Stimulated activated CD8-positive, alpha-beta memory T cell treated with anti-CD3 and anti-CD28 coated beads, Interleukin-7, amount 100 ng/mL, for 4 hours (primary cell): ENCODE measurements at regions not wholly inside any gene's neighbourhood (a gene's known extent, or its start where the extent isn't known, plus 50 kb on each side); places are given as distances from the start of the nearest gene placed in this dataset.
"Not testable (repeated sequence)": the region's sequence is repeated elsewhere in the genome, so short reads cannot be mapped to it uniquely, and the experiment has no call there.

Experiments
- DNase-seq, 2 donors: peaks; one replicate each; pipeline ENCODE4 v3.0.0-alpha.2; 2020; ENCODE audit warnings: low read depth in 2 of 2

GRCh38 chr5:52605317-52606313 is 182.1 kb upstream of the ITGA1 start:
- no peak for DNase-seq

GRCh38 chr5:52607227-52607824 is 180.4 kb upstream of the ITGA1 start:
- no peak for DNase-seq

GRCh38 chr5:52620315-52620714 is 167.4 kb upstream of the ITGA1 start:
- no peak for DNase-seq

- DNase-seq: no peak
Measured at GRCh38 chr5:52623291-52623690, 164.4 kb upstream of the ITGA1 start.

- no peak for DNase-seq
Measured at GRCh38 chr5:52624291-52624690, 163.4 kb upstream of the ITGA1 start.

- DNase-seq: no peak
Measured at GRCh38 chr5:52626312-52626711, 161.4 kb upstream of the ITGA1 start.

- no peak for DNase-seq
Measured at GRCh38 chr5:52627740-52628139, 160.0 kb upstream of the ITGA1 start.

GRCh38 chr5:52632281-52632680 is 155.4 kb upstream of the ITGA1 start:
- no peak for DNase-seq

GRCh38 chr5:52634171-52634570 is 153.5 kb upstream of the ITGA1 start:
- DNase-seq: not testable (repeated sequence)

- no peak for DNase-seq
Measured at GRCh38 chr5:52638732-52639131, 149.0 kb upstream of the ITGA1 start.

- DNase-seq: no peak
Measured at GRCh38 chr5:52648726-52649125, 139.0 kb upstream of the ITGA1 start.

- DNase-seq: no peak
Measured at GRCh38 chr5:52655163-52655562, 132.6 kb upstream of the ITGA1 start.

GRCh38 chr5:52656569-52657246 is 131.0 kb upstream of the ITGA1 start:
- no peak for DNase-seq

GRCh38 chr5:52657247-52657645 is 130.5 kb upstream of the ITGA1 start:
- DNase-seq: no peak

- DNase-seq: no peak
Measured at GRCh38 chr5:52658246-52658645, 129.5 kb upstream of the ITGA1 start.

- DNase-seq: no peak
Measured at GRCh38 chr5:52660621-52661020, 127.1 kb upstream of the ITGA1 start.

- no peak for DNase-seq
Measured at GRCh38 chr5:52661903-52662595, 125.7 kb upstream of the ITGA1 start.

GRCh38 chr5:52665559-52665958 is 122.2 kb upstream of the ITGA1 start:
- no peak for DNase-seq

- DNase-seq: no peak
Measured at GRCh38 chr5:52668139-52668538, 119.6 kb upstream of the ITGA1 start.

- DNase-seq: no peak
Measured at GRCh38 chr5:52668544-52669185, 119.1 kb upstream of the ITGA1 start.

GRCh38 chr5:52672459-52672858 is 115.3 kb upstream of the ITGA1 start:
- DNase-seq: no peak
